ENCODE measurements at regions not wholly inside any gene's neighbourhood (a gene's known extent, or its start where the extent isn't known, plus 50 kb on each side); places are given as distances from the start of the nearest gene placed in this dataset.
A peak's percentile ranks its signal among the peaks of the same experiment; 100 is the strongest.

DNA sequence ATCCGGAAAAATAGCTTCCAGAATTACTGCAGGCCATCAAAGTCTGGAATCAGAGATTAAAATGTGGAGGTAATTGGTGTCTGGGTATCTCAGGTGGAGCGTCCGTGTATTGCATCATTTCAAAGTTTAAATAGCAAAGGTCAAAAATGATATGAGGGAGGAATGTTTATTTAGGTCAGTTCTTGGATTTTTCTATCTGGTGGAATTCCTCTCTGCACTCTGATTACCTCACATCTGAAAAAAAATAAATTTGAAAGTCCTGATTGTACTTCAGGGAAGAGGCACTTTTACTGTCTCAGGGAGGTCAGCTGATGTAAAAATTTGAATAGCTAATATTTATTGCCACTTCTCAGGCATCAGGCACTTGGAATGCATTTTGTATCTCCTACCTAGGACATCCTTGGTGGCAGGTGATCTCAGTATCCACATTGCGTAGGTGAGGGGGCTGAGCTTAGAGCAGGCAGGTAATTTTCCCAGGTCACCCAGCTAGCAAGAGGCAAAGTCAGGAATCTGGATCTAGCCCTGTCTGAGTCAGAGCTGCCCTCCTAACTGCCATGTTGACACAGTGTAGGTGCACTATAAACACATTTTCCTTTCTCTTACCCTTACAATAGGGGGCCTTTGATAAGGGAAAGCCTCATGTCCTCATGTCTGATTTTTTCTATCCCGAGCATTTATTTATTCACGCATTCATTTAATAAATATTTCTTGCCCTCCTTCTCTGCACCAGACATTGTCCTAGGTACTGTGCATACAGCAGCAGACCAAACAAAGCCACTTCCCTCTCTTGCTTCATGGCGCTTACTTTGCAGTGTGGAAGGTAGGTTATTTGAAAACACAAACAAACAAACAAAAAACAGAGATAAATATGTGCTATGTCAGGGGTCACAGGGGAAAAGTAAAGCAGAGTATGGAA is 454.3 kb downstream of the HAPSTR1 start:
- WGBS (ENCODE audit: insufficient coverage, low coverage, missing lambda C conversion rate) = under 1% methylated on average over 7 of the region's 7 CpGs
- ChIA-PET CTCF (ENCODE audit: low intra/inter-chr PET ratio) (no interaction called here), POLR2A (interaction anchor here (1.2 kb wide), 1 partner anchor 33 kb away, joined by 6 read pairs; no protein-coding TSS in a partner anchor)
- Histone ChIP-seq H3K4me2 (ENCODE audit: insufficient read depth, low read length) (no peak overlapping the region), H2AFZ (ENCODE audit: low read depth, low read length) (no peak overlapping the region), H3K9me3 (replicated peaks; ENCODE audit: control insufficient read depth, insufficient read depth, low read depth, low read length) (no peaks in the 10 kb centered on the region), H3K27me3 (ENCODE audit: control insufficient read depth in 2 of 2, insufficient read depth in 2 of 2, low read length in 2 of 2) (peaks cover 2 to 12% of the 10 kb centered on the region in 2 experiments; a peak in 2 of 5 replicates), H3K27ac (ENCODE audit: extremely low read depth, low read depth, low read length) (no peak overlapping the region), H4K20me1 (replicated peaks; ENCODE audit: control insufficient read depth, insufficient read depth, low read length) (no peaks in the 10 kb centered on the region), H3K4me1 (replicated peaks in 1 of 2; ENCODE audit: control insufficient read depth in 2 of 2, insufficient read depth in 2 of 2, low read length in 2 of 2) (no peaks in the 10 kb centered on the region), H3K79me2 (ENCODE audit: control insufficient read depth, insufficient read depth, low read length) (no peaks in the 10 kb centered on the region), H3K9ac (ENCODE audit: insufficient read depth in 1 of 2, low read depth in 2 of 2, low read length in 2 of 2) (no peak overlapping the region), H3K36me3 (ENCODE audit: control insufficient read depth, insufficient read depth, low read length) (no peaks in the 10 kb centered on the region), H3K9me1 (ENCODE audit: control insufficient read depth, insufficient read depth, low read length) (no peaks in the 10 kb centered on the region), H3K4me3 (no peak overlapping the region)
- DNase-seq (ENCODE audit: extremely low read depth in 1 of 4, low spot score in 3 of 4) = no peak
- no peak for ATAC-seq
- BruUV-seq (replicated peaks) = no TSS peak
- intact Hi-C loops (cut with micrococcal nuclease) = no loop called here
- in situ Hi-C loops (cut with MboI) = no loop called here
- FAIRE-seq = no peak
- TF ChIP-seq ZNF134 (CRISPR knock-in tag; conservative IDR thresholded peaks at IDR 0.05) (no peak), LEF1 (IDR thresholded peaks at IDR 0.05) (no peak), TAL1 (IDR thresholded peaks at IDR 0.05) (0 out of 2 replicates have a peak, but pooled peaks have one; percentile 13), CEBPG (CRISPR knock-in tag; IDR thresholded peaks at IDR 0.05) (no peak), CEBPG (tag; conservative IDR thresholded peaks at IDR 0.05 in 1 of 2, IDR thresholded peaks at IDR 0.05 in 1 of 2) (peak in 1 of 2 experiments; percentile 49; a peak in 2 of 4 replicates)
- TF ChIP-seq, protein P1, sequence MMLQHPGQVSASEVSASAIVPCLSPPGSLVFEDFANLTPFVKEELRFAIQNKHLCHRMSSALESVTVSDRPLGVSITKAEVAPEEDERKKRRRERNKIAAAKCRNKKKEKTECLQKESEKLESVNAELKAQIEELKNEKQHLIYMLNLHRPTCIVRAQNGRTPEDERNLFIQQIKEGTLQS (IDR thresholded peaks at IDR 0.05) = peak; percentile 56
- TF ChIP-seq, protein P1 (CRISPR knock-in tag; conservative IDR thresholded peaks at IDR 0.05) = no peak
